GM06990 (cell line): ENCODE measurements at regions not wholly inside any gene's neighbourhood (a gene's known extent, or its start where the extent isn't known, plus 50 kb on each side); places are given as distances from the start of the nearest gene placed in this dataset.

ENCODE experiments used
- DNase-seq: peaks from one replicate; pipeline ENCODE4 v3.0.0-alpha.2; 2011; ENCODE audit not compliant: insufficient read length; ENCODE audit errors: extremely low read depth
- H3K27me3 ChIP-seq: replicated peaks from 2 replicates; pipeline ENCODE4 v1.6.0; 2011; ENCODE audit warnings: low read length; ENCODE audit not compliant: control insufficient read depth, insufficient read depth
- H3K36me3 ChIP-seq: 2 replicates; pipeline ENCODE4 v1.5.1; 2011; ENCODE audit warnings: low read length; ENCODE audit not compliant: control insufficient read depth, insufficient read depth
- H3K4me3 ChIP-seq: replicated peaks from 2 replicates; pipeline ENCODE4 v1.5.1; 2011; ENCODE audit warnings: low read depth, mild to moderate bottlenecking, control low read depth, low read length
- TF ChIP-seq, protein P1 (sequence below): IDR thresholded peaks from 2 replicates; pipeline ENCODE4 v1.5.1; 2011; ENCODE audit warnings: low read length, control low read depth, mild to moderate bottlenecking, inconsistent platforms; ENCODE audit not compliant: insufficient read depth, poor library complexity, severe bottlenecking

DNA sequence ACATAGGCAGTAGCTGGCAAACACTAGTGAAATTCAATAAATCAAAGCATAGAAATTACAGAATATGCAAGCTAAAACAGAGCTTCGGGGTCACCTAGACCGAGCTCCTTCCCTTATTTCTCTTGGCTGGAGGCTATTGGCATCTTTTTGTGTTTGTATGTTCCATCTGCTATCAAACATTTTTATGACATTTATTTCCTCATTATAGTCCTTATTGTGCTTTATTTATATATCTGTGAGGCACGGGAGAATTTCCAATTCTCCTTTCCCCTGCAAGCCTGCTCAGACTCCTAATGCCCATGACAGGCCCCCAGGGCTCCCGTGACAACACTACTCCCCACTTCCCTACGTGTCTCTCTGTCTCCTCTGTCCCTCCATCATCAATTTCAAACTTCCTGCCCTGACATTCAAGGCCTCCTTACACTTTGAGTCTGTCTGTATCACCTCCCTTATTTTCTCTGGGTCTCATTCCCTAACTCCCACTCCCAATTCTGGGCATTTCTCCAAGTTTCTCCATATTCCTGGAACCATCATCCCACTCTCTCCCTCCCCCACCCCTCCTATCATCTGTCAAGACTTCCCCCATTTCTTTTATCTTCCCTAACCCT lies 316.9 kb downstream of the OSR1 start:
- Histone ChIP-seq H3K36me3 (no peaks in the 10 kb centered on the region), H3K4me3 (no peak overlapping the region), H3K27me3 (no peaks in the 10 kb centered on the region; the same call in 1 of the 2 replicates)
- DNase-seq = no peak
- TF ChIP-seq, protein P1, sequence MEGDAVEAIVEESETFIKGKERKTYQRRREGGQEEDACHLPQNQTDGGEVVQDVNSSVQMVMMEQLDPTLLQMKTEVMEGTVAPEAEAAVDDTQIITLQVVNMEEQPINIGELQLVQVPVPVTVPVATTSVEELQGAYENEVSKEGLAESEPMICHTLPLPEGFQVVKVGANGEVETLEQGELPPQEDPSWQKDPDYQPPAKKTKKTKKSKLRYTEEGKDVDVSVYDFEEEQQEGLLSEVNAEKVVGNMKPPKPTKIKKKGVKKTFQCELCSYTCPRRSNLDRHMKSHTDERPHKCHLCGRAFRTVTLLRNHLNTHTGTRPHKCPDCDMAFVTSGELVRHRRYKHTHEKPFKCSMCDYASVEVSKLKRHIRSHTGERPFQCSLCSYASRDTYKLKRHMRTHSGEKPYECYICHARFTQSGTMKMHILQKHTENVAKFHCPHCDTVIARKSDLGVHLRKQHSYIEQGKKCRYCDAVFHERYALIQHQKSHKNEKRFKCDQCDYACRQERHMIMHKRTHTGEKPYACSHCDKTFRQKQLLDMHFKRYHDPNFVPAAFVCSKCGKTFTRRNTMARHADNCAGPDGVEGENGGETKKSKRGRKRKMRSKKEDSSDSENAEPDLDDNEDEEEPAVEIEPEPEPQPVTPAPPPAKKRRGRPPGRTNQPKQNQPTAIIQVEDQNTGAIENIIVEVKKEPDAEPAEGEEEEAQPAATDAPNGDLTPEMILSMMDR = no peak

DNA sequence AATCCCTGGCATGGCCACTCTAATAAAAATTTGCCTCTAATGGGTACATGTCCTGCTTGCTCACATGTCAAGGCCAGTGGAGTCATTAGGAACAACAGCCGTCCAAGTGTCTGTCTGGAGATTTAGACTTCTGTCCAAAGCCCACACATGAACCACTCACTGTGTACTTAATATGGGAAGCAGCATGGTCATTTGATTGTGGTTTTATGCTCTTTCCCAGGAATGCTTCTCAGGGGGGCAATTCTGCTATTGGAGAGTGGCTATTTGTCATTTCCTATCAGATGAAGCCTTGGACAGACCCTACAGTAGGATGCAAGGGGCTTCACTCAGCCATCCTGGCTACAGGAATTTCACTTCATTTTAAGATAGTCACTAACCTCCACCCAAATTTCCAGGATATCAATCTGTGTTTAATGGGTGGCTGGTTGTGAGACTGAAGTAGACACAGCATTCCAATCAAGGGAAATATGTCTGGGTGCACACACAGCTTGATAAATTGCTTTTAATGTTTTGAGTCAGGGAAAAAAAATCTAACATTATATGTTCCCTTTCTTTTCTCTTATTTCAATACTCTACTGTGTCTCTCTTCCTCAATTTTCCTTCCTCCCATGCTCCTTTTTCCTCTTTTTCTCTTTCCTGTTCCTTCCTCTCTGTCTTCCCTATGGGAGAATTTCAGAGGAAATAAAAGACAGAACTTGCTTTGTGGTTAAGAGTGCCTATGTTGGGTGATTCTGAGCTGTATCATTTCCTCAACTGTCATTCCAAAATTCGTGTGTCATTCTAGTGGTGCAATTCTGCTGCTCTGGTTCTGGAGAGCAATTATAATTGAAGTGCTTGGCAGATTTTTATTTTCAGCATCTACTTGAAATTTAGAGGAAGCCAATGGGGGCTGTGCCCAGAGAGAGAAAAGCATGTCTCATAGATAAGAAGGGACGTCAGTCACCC lies 320.1 kb downstream of the OSR1 start:
- no peak overlapping the region for H3K4me3 ChIP-seq
- TF ChIP-seq, protein P1 = no peak
- no peak for DNase-seq
- no peaks in the 10 kb centered on the region for H3K36me3 ChIP-seq
- H3K27me3 ChIP-seq = no peaks in the 10 kb centered on the region

DNA sequence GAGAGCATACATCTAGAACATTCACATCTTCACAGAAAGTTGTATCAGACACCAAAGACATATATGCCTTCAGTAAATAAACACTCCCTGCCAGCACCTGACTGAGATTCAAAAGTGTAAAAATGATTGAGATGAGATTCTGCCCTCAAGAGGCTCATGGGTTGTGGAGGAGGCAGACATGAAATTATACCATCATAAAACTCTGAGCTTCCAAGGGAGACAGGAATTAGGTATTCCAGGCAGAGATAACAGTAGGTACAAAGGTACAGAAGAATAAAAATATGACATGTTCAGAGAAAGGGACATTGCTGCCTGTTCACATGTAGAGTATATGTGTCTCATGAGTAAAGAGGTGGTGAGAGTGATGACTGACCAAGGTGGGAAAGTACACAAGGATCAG lies 322.3 kb downstream of the OSR1 start:
- Histone ChIP-seq H3K27me3 (no peaks in the 10 kb centered on the region), H3K4me3 (no peak overlapping the region), H3K36me3 (no peaks in the 10 kb centered on the region)
- DNase-seq = no peak
- TF ChIP-seq, protein P1 = no peak

DNA sequence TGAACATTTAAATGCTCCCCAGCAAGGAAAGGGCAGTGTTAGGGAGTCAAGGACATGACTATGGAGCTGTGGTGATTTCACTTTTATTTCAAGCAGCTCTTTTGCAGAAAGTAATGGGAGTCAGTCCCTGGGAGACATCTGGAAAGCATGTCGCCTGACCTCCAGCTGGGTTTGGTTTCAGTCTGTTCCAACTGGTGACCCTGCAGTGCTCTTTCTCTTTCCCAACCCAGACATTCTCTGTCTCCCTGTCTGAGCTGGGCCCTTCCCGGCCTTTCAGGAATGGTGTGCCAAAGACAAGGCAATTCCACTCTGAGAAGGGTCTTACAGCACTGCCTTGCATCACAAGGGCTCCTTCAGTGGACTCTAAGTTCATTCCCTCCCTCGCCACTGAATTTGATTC lies 323.2 kb downstream of the OSR1 start:
- Histone ChIP-seq H3K27me3 (no peaks in the 10 kb centered on the region), H3K4me3 (no peak overlapping the region), H3K36me3 (no peaks in the 10 kb centered on the region)
- DNase-seq = no peak
- TF ChIP-seq, protein P1 = no peak

DNA sequence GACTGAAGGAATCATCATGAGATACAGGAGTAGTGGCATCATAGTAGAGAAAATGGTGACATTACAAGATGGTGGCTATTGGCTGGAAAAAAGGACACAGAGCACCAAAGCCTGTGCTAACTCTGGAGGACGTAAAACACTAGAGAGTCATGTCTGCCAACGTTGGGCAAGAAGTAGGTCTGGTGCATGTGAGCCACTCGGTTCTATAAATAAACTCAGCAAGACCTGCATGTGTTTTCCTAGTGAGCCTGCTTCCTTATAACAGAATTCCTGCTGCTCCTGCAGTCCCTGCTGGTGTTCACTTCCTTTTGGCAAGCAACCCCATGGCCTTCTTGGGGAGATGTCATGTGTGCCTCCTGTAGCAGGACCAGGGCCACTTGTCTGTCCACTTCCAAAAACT lies 325.2 kb downstream of the OSR1 start:
- DNase-seq = no peak
- no peaks in the 10 kb centered on the region for H3K27me3 ChIP-seq
- TF ChIP-seq, protein P1 = no peak
- H3K4me3 ChIP-seq = no peak overlapping the region
- no peaks in the 10 kb centered on the region for H3K36me3 ChIP-seq
